MM.1S (cell line): ENCODE measurements at regions not wholly inside any gene's neighbourhood (a gene's known extent, or its start where the extent isn't known, plus 50 kb on each side); places are given as distances from the start of the nearest gene placed in this dataset.

Experiments used
- CTCF ChIP-seq: fragments of 300-600 bp; sonication (generic); IDR thresholded peaks from 2 replicates; pipeline ENCODE4 v1.5.1; 2016; ENCODE audit warnings: antibody characterized with exemption, low read length, mixed read lengths
- EZH2 ChIP-seq: fragments of 300-600 bp; sonication (generic); optimal IDR thresholded peaks from 2 replicates; pipeline ENCODE3; 2017; ENCODE audit warnings: low read depth, mild to moderate bottlenecking, antibody characterized with exemption, low read length, mixed read lengths

- TF ChIP-seq CTCF (no peak), EZH2 (no peak)
Measured at GRCh38 chr10:128701837-128702236, 575.6 kb upstream of the MKI67 start.
